ENCODE measurements at regions not wholly inside any gene's neighbourhood (a gene's known extent, or its start where the extent isn't known, plus 50 kb on each side); places are given as distances from the start of the nearest gene placed in this dataset.

DNA sequence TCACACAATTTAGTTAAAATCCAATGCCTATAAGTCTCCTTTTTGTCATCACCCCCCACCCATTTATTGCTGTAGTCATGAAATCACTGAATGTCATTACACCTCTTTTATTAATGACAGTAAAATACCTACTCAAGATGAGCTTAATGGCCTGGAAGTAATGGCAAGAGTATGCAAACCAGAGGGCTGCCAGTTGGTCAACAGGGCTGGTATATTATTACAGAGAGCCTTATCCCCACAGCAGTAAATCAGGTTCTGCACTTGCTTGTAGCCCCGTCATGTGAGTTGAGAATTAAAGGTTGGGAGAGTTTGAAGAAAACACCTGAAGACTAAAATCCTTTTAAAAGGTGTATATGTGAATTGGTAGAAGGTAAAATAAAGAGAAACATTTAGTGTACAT lies 372.4 kb downstream of the MAT2B start:
- TF ChIP-seq SIN3A (IDR thresholded peaks at IDR 0.05; ENCODE audit: low read depth, low read length) (no peak), NFIC (IDR thresholded peaks at IDR 0.05; ENCODE audit: low read depth, low read length) (no peak), CTCF (IDR thresholded peaks at IDR 0.05 in 2 of 3, conservative IDR thresholded peaks at IDR 0.05 in 1 of 3; ENCODE audit: control insufficient read depth in 2 of 3, extremely low read depth in 1 of 3, insufficient read depth in 1 of 3, low read depth in 3 of 3, low read length in 3 of 3) (no peak), YY1 (IDR thresholded peaks at IDR 0.05; ENCODE audit: low read depth, low read length) (no peak)

All from GM12878 (cell line).